ENCODE measurements at regions not wholly inside any gene's neighbourhood (a gene's known extent, or its start where the extent isn't known, plus 50 kb on each side); places are given as distances from the start of the nearest gene placed in this dataset.

DNA sequence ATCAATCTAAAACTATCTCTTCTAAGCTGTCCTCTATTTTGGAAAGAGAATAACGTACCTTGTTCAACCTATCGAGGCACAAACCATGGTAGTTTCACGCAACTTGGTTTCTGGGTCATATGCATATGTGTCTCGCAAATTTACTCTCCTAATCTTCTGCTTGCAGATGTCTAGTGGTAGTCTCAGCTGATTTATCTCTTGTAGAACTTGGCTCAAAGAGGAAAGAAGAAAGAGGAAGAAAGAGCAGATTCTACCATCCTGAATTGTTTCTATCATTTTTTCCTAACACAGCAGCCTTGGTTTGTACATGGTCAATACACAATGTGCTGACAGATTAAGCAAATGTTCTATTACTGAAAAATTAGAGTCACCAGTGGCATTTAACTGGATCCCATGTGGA lies 282.3 kb downstream of the SPRY2 start:
- TF ChIP-seq, protein P1, sequence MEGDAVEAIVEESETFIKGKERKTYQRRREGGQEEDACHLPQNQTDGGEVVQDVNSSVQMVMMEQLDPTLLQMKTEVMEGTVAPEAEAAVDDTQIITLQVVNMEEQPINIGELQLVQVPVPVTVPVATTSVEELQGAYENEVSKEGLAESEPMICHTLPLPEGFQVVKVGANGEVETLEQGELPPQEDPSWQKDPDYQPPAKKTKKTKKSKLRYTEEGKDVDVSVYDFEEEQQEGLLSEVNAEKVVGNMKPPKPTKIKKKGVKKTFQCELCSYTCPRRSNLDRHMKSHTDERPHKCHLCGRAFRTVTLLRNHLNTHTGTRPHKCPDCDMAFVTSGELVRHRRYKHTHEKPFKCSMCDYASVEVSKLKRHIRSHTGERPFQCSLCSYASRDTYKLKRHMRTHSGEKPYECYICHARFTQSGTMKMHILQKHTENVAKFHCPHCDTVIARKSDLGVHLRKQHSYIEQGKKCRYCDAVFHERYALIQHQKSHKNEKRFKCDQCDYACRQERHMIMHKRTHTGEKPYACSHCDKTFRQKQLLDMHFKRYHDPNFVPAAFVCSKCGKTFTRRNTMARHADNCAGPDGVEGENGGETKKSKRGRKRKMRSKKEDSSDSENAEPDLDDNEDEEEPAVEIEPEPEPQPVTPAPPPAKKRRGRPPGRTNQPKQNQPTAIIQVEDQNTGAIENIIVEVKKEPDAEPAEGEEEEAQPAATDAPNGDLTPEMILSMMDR (IDR thresholded peaks at IDR 0.05; ENCODE audit: low read depth, low read length, missing input control), result no peak
- TF ChIP-seq, protein P2, sequence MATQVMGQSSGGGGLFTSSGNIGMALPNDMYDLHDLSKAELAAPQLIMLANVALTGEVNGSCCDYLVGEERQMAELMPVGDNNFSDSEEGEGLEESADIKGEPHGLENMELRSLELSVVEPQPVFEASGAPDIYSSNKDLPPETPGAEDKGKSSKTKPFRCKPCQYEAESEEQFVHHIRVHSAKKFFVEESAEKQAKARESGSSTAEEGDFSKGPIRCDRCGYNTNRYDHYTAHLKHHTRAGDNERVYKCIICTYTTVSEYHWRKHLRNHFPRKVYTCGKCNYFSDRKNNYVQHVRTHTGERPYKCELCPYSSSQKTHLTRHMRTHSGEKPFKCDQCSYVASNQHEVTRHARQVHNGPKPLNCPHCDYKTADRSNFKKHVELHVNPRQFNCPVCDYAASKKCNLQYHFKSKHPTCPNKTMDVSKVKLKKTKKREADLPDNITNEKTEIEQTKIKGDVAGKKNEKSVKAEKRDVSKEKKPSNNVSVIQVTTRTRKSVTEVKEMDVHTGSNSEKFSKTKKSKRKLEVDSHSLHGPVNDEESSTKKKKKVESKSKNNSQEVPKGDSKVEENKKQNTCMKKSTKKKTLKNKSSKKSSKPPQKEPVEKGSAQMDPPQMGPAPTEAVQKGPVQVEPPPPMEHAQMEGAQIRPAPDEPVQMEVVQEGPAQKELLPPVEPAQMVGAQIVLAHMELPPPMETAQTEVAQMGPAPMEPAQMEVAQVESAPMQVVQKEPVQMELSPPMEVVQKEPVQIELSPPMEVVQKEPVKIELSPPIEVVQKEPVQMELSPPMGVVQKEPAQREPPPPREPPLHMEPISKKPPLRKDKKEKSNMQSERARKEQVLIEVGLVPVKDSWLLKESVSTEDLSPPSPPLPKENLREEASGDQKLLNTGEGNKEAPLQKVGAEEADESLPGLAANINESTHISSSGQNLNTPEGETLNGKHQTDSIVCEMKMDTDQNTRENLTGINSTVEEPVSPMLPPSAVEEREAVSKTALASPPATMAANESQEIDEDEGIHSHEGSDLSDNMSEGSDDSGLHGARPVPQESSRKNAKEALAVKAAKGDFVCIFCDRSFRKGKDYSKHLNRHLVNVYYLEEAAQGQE (IDR thresholded peaks at IDR 0.05), result no peak
- TF ChIP-seq, protein P3, sequence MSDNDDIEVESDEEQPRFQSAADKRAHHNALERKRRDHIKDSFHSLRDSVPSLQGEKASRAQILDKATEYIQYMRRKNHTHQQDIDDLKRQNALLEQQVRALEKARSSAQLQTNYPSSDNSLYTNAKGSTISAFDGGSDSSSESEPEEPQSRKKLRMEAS (IDR thresholded peaks at IDR 0.05), result no peak
- no peak for TF ChIP-seq NR2F2 (IDR thresholded peaks at IDR 0.05)
- TF ChIP-seq TAF1 (conservative IDR thresholded peaks at IDR 0.05), result no peak
- TF ChIP-seq SP1 (IDR thresholded peaks at IDR 0.05), result no peak
- TF ChIP-seq YY1 (IDR thresholded peaks at IDR 0.05), result no peak
- TF ChIP-seq RAD21 (IDR thresholded peaks at IDR 0.05), result no peak
- no peak for TF ChIP-seq HNF4G (IDR thresholded peaks at IDR 0.05)
- TF ChIP-seq, protein P4, sequence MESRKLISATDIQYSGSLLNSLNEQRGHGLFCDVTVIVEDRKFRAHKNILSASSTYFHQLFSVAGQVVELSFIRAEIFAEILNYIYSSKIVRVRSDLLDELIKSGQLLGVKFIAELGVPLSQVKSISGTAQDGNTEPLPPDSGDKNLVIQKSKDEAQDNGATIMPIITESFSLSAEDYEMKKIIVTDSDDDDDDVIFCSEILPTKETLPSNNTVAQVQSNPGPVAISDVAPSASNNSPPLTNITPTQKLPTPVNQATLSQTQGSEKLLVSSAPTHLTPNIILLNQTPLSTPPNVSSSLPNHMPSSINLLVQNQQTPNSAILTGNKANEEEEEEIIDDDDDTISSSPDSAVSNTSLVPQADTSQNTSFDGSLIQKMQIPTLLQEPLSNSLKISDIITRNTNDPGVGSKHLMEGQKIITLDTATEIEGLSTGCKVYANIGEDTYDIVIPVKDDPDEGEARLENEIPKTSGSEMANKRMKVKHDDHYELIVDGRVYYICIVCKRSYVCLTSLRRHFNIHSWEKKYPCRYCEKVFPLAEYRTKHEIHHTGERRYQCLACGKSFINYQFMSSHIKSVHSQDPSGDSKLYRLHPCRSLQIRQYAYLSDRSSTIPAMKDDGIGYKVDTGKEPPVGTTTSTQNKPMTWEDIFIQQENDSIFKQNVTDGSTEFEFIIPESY (IDR thresholded peaks at IDR 0.05), result no peak
- TF ChIP-seq EGR1 (IDR thresholded peaks at IDR 0.05; ENCODE audit: low read depth in 2 of 2), result no peak
- no peak for TF ChIP-seq JUND (IDR thresholded peaks at IDR 0.05)
- no peak for TF ChIP-seq GABPA (IDR thresholded peaks at IDR 0.05 in 1 of 2, conservative IDR thresholded peaks at IDR 0.05 in 1 of 2)

Measured in liver (tissue), 3 donors.